ENCODE measurements at regions not wholly inside any gene's neighbourhood (a gene's known extent, or its start where the extent isn't known, plus 50 kb on each side); places are given as distances from the start of the nearest gene placed in this dataset.

- TF ChIP-seq, protein P1, sequence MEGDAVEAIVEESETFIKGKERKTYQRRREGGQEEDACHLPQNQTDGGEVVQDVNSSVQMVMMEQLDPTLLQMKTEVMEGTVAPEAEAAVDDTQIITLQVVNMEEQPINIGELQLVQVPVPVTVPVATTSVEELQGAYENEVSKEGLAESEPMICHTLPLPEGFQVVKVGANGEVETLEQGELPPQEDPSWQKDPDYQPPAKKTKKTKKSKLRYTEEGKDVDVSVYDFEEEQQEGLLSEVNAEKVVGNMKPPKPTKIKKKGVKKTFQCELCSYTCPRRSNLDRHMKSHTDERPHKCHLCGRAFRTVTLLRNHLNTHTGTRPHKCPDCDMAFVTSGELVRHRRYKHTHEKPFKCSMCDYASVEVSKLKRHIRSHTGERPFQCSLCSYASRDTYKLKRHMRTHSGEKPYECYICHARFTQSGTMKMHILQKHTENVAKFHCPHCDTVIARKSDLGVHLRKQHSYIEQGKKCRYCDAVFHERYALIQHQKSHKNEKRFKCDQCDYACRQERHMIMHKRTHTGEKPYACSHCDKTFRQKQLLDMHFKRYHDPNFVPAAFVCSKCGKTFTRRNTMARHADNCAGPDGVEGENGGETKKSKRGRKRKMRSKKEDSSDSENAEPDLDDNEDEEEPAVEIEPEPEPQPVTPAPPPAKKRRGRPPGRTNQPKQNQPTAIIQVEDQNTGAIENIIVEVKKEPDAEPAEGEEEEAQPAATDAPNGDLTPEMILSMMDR (tag by site-specific recombination; IDR thresholded peaks at IDR 0.05), result no peak
- TF ChIP-seq ZNF10 (tag by site-specific recombination; IDR thresholded peaks at IDR 0.05) (no peak), ZFP41 (tag by site-specific recombination; IDR thresholded peaks at IDR 0.05; ENCODE audit: borderline replicate concordance) (no peak)
Observed at GRCh38 chr4:53859305-53859704, 205.1 kb downstream of the CHIC2 start.
